Uterus (tissue), 2 donors: ENCODE measurements at regions not wholly inside any gene's neighbourhood (a gene's known extent, or its start where the extent isn't known, plus 50 kb on each side); places are given as distances from the start of the nearest gene placed in this dataset.

ENCODE experiments used
- CTCF ChIP-seq, 4 experiments: fragments of 200-600 bp in 2 of 4; fragments of 450-650 bp in 2 of 4; sonication (generic) in 2 of 4; IDR thresholded peaks; one replicate each; pipeline ENCODE4 v1.5.1; 2016 to 2019; ENCODE audit warnings: antibody characterized with exemption in 4 of 4, mild to moderate bottlenecking in 2 of 4, moderate library complexity in 1 of 4
- POLR2A ChIP-seq, 2 donors: fragments of 450-650 bp; IDR thresholded peaks; one replicate each; pipeline ENCODE4 v1.6.1; 2016; ENCODE audit warnings: antibody characterized with exemption in 2 of 2, mild to moderate bottlenecking in 1 of 2, moderate library complexity in 1 of 2

- TF ChIP-seq CTCF (IDR thresholded peaks at IDR 0.05) (no peak), POLR2A (IDR thresholded peaks at IDR 0.05) (no peak)
These were observed 186.4 kb downstream of the ANAPC1 start for GRCh38 chr2:111697560-111697959.
